HPDE6-E6E7 (cell line): ENCODE measurements at regions not wholly inside any gene's neighbourhood (a gene's known extent, or its start where the extent isn't known, plus 50 kb on each side); places are given as distances from the start of the nearest gene placed in this dataset.
"Not testable (repeated sequence)": the region's sequence is repeated elsewhere in the genome, so short reads cannot be mapped to it uniquely, and the experiment has no call there.

Source experiments
- DNase-seq: peaks from one replicate; pipeline ENCODE4 v3.0.0; 2011; ENCODE audit warnings: missing footprints; ENCODE audit errors: extremely low spot score

- no peak for DNase-seq
Observed at GRCh38 chr5:20370061-20370460, 382.1 kb upstream of the CDH18 start.

- no peak for DNase-seq
Observed at GRCh38 chr5:20369518-20369885, 381.5 kb upstream of the CDH18 start.

DNA sequence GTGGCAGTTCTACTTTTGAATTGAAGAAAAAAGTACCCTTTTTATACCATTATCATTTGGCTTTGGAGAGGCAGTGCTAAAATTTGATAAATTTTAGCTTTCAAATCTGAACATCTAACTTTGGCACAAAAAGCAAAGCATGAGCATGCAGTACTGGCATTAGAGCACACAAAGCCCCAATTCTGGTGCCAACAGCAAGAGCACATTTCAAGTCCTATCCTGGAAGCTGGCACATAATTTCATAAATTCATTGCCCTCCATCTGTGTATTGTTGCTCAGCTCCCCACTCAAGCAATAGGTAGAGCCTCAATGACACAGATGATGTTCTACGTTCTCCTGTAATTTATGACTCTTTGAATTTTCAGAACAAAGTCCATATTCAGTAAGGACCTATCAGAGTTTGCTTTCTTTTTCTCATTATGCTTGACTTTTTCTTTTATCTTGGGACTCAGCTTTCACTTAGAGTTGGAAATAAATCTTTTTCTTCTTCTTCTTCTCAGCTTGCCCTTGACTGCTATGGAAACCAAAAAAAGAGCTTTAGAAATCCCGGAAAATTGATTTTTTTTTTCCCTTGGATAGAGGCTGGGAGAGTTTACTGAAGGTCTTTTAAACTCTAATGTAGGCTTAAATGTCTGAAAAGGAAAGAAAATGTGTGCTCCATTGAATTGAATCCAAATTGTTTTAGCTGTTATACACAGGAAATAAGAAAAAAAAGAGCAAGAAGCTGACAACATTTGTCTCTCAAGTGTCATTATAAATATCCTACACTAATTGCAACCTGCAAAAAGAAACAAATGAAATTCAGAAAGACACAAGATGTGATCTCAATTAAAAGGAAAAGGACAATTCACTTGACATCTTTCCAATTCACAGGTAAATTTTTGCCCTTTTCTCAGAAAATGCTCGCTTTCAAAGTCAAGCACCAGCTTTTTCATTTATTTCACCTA lies 380.8 kb upstream of the CDH18 start:
- no peak for DNase-seq

DNA sequence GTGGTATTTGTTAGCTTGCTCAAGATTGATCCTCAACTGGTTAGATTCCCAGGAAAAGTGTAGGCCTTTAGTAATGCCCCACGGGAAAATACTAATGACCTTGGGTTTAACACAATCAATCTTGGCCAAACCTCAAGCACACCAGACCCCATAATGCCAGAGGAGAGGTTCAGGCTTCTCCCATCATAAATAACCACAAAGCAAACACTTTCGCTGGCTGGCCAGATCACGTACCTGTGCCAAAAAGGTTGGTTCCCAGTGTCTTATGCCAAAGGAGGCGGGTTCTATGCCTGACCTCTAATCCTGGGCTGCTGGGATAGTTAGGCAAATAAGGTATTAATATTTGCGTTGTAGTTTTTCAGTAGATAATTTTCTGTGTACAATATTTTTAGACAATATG lies 379.2 kb upstream of the CDH18 start:
- DNase-seq, result no peak

DNA sequence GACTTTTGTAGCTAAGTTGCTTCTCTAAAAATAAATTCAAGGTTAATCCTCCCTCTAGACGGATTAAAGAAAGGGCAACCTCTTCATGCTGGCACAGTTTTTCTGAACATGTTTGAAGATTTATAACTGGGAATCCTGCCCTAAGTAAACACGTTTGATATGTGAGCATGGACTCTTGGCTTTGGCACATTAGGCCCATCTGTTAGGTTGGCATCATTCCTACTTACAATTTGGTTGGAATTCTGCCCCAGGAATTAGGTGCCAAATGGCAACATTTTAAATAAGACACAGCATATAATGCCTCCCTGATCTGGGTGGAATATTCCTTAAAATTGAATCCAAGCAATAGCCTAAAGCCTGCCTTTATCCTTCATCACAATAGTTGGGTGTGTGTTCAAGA lies 372.3 kb upstream of the CDH18 start:
- no peak for DNase-seq

DNA sequence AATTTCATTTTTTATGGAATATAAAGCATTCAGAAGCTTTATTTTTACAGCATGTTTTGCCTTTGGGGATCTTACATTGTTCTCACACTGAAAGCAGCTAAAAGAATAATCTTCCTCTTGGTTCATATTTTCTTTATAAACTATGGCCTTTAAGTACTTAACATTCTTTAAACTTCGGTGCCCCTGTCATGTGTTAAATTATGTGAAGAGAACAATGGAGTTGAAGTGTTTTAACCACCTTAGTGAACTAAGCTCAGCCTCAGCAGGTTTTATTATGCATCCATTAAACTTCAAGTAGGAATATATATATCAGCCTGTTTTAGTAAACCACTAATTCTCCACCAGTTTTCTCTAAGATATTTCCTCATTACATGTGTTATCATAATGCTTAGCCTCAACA lies 371.4 kb upstream of the CDH18 start:
- DNase-seq, result no peak

DNA sequence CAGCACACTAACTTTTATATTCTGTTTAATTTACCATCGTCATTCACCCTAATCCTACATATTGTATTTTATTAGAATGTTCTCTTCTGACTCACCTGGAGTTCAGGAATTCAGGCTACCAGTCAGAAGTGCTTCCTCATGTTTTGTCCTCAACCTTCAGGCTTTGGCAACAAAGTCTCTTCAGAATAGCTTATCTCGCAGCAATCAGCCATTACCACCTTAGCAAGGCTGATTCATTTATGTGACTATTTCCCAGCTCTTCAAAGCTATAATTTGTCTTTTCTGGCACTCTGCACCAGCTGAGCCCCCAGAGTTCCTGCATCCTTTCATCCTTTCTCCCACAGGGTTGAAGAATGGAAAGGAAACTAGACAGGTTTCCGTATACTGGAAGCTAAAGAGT lies 365.5 kb upstream of the CDH18 start:
- DNase-seq, result peak; percentile 29

DNA sequence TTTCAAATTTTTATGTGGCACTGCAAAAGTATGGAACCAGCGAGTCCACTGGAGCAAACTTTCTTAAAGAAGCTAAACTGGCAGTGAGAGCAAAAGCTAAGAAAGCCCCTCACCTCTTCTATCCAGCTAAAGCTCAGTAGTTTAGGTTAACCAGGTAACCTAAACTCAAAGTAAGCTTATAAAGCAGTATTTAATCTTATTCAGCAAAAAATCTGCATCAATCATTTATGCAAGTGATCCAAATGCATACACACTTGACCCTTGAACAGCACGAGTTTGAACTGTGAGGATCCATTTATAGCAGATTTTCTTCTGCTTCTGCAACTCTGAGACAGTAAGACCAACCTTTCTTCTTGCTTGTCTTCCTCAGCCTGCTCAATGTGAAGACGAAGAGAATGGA lies 363.8 kb upstream of the CDH18 start:
- DNase-seq, result no peak

DNA sequence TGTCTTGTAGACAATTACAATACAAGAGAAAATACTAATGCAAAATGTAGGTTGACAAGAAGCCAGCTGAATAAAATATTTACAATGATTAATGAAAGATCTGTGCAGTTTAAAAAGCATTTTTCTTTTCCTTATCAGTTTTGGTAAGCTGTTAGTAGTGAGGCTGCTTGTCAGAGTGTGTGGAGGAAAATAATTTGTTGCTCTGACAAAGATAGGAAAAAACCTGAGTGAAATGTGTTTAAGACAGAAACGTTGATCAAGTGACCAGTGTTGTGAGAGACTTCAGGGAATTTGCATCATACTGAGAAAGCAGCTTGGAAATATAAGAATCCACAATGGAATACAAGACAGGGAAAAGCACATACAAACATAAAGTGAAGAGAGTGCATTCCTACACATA lies 360.3 kb upstream of the CDH18 start:
- DNase-seq, result no peak

- no peak for DNase-seq
Observed at GRCh38 chr5:20347334-20347733, 359.3 kb upstream of the CDH18 start.

DNA sequence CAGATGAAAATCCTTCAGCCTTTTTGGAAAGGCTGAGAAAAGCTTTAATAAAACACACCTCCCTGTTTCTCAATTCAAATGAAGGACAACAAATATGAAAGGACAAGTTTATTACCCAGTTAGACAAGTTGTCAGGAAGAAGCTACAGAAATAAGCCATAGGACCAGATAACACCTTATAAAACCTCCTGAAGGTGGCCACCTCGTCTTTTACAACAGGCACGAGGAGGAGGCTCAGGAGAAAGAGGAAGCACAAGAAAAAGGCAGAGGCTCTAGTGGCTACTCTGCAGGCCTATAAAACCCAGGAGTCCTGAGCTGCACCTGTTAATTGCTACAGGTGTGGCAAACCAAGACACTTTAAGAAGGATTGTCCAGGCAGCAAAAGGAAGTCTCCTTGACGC lies 352.1 kb upstream of the CDH18 start:
- no peak for DNase-seq

DNA sequence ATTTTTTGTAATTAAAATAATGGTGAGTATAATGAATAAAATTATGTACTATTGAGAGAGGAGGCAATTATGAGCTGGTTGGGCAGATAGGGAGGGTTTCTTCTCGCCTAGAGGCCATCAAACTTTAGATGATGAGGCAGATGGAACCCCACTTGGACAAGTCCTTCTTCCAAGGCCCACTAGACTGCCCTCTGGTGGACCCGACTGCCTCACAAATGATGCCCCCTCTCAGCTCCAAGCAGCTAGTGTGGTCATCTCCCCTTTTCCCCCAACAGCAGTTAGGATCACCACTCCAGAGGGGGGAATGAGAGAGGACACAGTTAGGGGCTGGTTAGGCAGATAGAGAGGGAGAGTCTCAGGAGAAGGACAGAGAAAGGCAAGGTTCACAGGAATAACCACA lies 348.0 kb upstream of the CDH18 start:
- DNase-seq, result no peak

GRCh38 chr5:20331826-20332225 lies 343.8 kb upstream of the CDH18 start:
- DNase-seq, result no peak

- no peak for DNase-seq
Observed at GRCh38 chr5:20323323-20323722, 335.3 kb upstream of the CDH18 start.

- no peak for DNase-seq
Observed at GRCh38 chr5:20307391-20307790, 319.4 kb upstream of the CDH18 start.

- DNase-seq, result no peak
Observed at GRCh38 chr5:20305463-20305862, 317.5 kb upstream of the CDH18 start.

GRCh38 chr5:20304570-20304969 lies 316.6 kb upstream of the CDH18 start:
- DNase-seq, result not testable (repeated sequence)

GRCh38 chr5:20300110-20300509 lies 312.1 kb upstream of the CDH18 start:
- DNase-seq, result no peak

GRCh38 chr5:20294696-20295095 lies 306.7 kb upstream of the CDH18 start:
- no peak for DNase-seq

- DNase-seq, result no peak
Observed at GRCh38 chr5:20291766-20292165, 303.8 kb upstream of the CDH18 start.

- no peak for DNase-seq
Observed at GRCh38 chr5:20287640-20288039, 299.6 kb upstream of the CDH18 start.

GRCh38 chr5:20286512-20286911 lies 298.5 kb upstream of the CDH18 start:
- DNase-seq, result no peak

DNA sequence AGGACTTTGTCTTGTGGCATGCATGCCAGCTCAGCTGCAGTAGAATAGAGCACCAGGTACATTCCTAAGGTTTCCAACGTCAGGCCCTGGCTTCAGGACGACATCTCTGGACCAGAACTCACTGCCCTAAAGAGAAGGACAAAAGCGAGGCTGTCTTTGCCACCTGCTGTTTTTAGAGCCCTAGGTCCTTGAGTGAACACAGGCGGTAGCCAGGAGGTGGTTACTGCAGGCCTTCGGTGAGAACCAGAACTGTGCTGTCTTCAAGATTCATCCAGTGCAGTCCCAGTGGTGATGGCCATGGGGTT lies 288.9 kb upstream of the CDH18 start:
- DNase-seq, result no peak
